ENCODE measurements at regions not wholly inside any gene's neighbourhood (a gene's known extent, or its start where the extent isn't known, plus 50 kb on each side); places are given as distances from the start of the nearest gene placed in this dataset.

DNA sequence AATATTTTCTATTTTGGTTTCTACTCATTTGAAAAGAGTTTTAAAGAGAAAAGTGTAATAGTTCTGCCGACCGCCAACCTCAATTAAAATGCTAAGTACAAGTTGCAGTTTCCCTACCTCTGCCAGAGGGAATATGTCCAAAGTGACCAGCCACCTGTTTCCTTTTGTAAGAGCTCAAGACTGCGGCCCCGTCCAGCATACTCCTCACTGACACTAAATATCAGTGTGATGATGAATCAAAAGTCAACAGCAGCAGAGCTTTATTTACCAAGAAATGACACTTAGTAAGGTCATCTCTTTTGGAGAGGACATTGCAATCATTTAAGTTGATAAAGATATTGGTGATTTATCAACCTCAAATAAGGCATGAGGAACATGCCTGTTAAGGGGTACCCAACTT lies 57.4 kb upstream of the NRIP1 start (continued):
- no peak for TF ChIP-seq MEIS2 (CRISPR knock-in tag; IDR thresholded peaks at IDR 0.05)
- TF ChIP-seq ZNF180 (CRISPR knock-in tag; IDR thresholded peaks at IDR 0.05; ENCODE audit: borderline replicate concordance, low read depth): no peak
- no peak for TF ChIP-seq ZNF17 (CRISPR knock-in tag; IDR thresholded peaks at IDR 0.05)
- no peak for TF ChIP-seq ELF3 (CRISPR knock-in tag; IDR thresholded peaks at IDR 0.05)
- no peak for TF ChIP-seq ZBTB8A (CRISPR knock-in tag; IDR thresholded peaks at IDR 0.05; ENCODE audit: borderline replicate concordance, low read depth)
- no peak for TF ChIP-seq BORCS8-MEF2B (CRISPR knock-in tag; IDR thresholded peaks at IDR 0.05)
- no peak for TF ChIP-seq ZFYVE20 (CRISPR knock-in tag; IDR thresholded peaks at IDR 0.05; ENCODE audit: borderline replicate concordance, low read depth)
- peak; percentile 20; the same call in 1 of the 2 replicates for TF ChIP-seq NFIC (IDR thresholded peaks at IDR 0.05; ENCODE audit: low read length)
- TF ChIP-seq KAT7 (CRISPR knock-in tag; IDR thresholded peaks at IDR 0.05; ENCODE audit: borderline replicate concordance): no peak
- no peak for TF ChIP-seq ZNF10 (CRISPR knock-in tag; IDR thresholded peaks at IDR 0.05; ENCODE audit: borderline replicate concordance, low read depth)
- TF ChIP-seq, protein P1, sequence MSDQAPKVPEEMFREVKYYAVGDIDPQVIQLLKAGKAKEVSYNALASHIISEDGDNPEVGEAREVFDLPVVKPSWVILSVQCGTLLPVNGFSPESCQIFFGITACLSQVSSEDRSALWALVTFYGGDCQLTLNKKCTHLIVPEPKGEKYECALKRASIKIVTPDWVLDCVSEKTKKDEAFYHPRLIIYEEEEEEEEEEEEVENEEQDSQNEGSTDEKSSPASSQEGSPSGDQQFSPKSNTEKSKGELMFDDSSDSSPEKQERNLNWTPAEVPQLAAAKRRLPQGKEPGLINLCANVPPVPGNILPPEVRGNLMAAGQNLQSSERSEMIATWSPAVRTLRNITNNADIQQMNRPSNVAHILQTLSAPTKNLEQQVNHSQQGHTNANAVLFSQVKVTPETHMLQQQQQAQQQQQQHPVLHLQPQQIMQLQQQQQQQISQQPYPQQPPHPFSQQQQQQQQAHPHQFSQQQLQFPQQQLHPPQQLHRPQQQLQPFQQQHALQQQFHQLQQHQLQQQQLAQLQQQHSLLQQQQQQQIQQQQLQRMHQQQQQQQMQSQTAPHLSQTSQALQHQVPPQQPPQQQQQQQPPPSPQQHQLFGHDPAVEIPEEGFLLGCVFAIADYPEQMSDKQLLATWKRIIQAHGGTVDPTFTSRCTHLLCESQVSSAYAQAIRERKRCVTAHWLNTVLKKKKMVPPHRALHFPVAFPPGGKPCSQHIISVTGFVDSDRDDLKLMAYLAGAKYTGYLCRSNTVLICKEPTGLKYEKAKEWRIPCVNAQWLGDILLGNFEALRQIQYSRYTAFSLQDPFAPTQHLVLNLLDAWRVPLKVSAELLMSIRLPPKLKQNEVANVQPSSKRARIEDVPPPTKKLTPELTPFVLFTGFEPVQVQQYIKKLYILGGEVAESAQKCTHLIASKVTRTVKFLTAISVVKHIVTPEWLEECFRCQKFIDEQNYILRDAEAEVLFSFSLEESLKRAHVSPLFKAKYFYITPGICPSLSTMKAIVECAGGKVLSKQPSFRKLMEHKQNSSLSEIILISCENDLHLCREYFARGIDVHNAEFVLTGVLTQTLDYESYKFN (CRISPR knock-in tag; conservative IDR thresholded peaks at IDR 0.05): 0 out of 2 replicates have a peak, but pooled peaks have one; percentile 7
- TF ChIP-seq ZNF274 (CRISPR knock-in tag; IDR thresholded peaks at IDR 0.05): no peak
- TF ChIP-seq SATB2 (CRISPR knock-in tag; IDR thresholded peaks at IDR 0.05): no peak
- TF ChIP-seq NR2F2 (IDR thresholded peaks at IDR 0.05; ENCODE audit: borderline replicate concordance, low read depth): 0 out of 2 replicates have a peak, but pooled peaks have one; percentile 5
- no peak for TF ChIP-seq ZFP41 (CRISPR knock-in tag; IDR thresholded peaks at IDR 0.05; ENCODE audit: borderline replicate concordance)
- TF ChIP-seq MED1 (CRISPR knock-in tag; IDR thresholded peaks at IDR 0.05): no peak; the same call in 1 of the 2 replicates
- 0 out of 2 replicates have a peak, but pooled peaks have one; percentile 45 for TF ChIP-seq SNAI1 (CRISPR knock-in tag; IDR thresholded peaks at IDR 0.05; ENCODE audit: borderline replicate concordance)
- TF ChIP-seq ZIK1 (CRISPR knock-in tag; IDR thresholded peaks at IDR 0.05; ENCODE audit: borderline replicate concordance, low read depth): no peak
- TF ChIP-seq, protein P2, sequence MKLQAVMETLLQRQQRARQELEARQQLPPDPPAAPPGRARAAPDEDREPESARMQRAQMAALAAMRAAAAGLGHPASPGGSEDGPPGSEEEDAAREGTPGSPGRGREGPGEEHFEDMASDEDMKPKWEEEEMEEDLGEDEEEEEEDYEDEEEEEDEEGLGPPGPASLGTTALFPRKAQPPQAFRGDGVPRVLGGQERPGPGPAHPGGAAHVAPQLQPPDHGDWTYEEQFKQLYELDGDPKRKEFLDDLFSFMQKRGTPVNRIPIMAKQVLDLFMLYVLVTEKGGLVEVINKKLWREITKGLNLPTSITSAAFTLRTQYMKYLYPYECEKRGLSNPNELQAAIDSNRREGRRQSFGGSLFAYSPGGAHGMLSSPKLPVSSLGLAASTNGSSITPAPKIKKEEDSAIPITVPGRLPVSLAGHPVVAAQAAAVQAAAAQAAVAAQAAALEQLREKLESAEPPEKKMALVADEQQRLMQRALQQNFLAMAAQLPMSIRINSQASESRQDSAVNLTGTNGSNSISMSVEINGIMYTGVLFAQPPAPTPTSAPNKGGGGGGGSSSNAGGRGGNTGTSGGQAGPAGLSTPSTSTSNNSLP (IDR thresholded peaks at IDR 0.05; ENCODE audit: low read depth, low read length): peak; percentile 66; the same call in 1 of the 2 replicates
- TF ChIP-seq, protein P3, sequence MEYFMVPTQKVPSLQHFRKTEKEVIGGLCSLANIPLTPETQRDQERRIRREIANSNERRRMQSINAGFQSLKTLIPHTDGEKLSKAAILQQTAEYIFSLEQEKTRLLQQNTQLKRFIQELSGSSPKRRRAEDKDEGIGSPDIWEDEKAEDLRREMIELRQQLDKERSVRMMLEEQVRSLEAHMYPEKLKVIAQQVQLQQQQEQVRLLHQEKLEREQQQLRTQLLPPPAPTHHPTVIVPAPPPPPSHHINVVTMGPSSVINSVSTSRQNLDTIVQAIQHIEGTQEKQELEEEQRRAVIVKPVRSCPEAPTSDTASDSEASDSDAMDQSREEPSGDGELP (IDR thresholded peaks at IDR 0.05; ENCODE audit: borderline replicate concordance, low read depth): no peak
- TF ChIP-seq, protein P4, sequence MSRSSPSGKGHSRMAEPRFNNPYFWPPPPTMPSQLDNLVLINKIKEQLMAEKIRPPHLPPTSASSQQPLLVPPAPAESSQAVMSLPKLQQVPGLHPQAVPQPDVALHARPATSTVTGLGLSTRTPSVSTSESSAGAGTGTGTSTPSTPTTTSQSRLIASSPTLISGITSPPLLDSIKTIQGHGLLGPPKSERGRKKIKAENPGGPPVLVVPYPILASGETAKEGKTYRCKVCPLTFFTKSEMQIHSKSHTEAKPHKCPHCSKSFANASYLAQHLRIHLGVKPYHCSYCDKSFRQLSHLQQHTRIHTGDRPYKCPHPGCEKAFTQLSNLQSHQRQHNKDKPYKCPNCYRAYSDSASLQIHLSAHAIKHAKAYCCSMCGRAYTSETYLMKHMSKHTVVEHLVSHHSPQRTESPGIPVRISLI (CRISPR knock-in tag; IDR thresholded peaks at IDR 0.05; ENCODE audit: borderline replicate concordance): no peak
- TF ChIP-seq RFX1 (IDR thresholded peaks at IDR 0.05): no peak
- TF ChIP-seq ZNF205 (CRISPR knock-in tag; IDR thresholded peaks at IDR 0.05): no peak
- no peak for TF ChIP-seq ZNF572 (CRISPR knock-in tag; IDR thresholded peaks at IDR 0.05)
